HuH-7 (cell line): ENCODE measurements at regions not wholly inside any gene's neighbourhood (a gene's known extent, or its start where the extent isn't known, plus 50 kb on each side); places are given as distances from the start of the nearest gene placed in this dataset.

Experiments
- DNase-seq: peaks from one replicate; pipeline ENCODE4 v3.0.0; 2011; ENCODE audit warnings: low spot score

GRCh38 chr11:15882876-15883454, 473.4 kb downstream of the SOX6 start:
- DNase-seq = no peak

DNA sequence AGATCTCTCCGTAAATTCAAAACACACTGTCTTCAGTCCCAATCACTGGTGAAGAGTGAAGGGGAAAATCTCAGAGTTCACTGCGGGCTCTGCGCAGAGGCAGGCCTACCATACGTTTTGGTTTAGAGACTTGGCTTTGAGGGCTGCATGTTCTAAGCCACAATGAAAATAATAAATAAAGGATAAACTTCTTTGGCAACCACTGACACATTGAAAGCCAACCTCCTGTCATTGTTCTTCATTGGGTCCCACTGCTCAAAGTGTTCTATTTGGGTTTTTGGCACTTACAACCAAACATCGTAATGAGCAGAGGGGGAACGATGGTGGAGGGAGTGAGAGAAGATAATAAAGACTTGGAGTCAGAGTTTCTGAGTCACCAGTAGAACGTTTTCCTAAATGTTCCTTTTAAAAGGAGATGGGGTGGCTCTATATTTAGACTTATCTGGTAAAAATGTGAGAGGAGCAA, 472.9 kb downstream of the SOX6 start:
- DNase-seq = no peak

DNA sequence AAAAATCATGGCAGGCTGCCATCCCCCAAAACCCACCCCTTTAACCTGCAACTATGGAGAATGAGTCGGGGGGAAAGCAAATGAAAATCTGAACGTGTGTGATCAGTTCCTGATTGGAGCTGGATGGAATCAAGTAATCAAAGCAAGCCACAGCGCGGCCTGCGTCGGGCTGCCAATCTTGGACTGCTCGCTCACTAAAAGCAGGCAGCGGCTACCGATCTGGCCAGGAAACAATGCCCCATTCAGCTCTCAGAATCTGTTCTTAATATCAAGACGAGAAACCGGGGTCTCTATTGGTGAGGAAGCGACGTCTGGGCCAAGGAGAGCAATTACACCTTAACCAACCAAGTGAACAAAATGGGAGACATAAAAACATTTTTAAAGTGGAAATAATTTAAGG, 472.2 kb downstream of the SOX6 start:
- DNase-seq = no peak

- no peak for DNase-seq
Observed at GRCh38 chr11:15884777-15885540, 471.4 kb downstream of the SOX6 start.

DNA sequence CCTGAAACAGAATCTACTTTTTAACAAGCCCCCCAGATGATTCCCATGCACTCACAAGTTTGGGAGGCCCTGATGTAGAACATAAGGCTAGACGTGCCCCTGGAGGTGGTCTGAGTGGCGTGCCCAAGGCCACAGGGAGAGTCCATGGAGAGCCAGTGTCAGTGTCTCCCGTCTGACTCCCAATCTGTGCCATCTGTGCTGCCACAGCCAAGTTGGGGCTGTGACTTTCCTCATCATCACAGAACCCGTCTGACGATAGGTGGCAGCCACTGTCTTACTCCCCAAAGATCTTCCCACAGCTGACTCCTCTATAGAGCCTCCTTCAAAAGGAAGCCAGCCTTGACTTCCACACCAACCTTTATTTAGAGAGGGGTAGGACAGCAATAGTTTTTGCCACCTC, 470.5 kb downstream of the SOX6 start:
- no peak for DNase-seq

DNA sequence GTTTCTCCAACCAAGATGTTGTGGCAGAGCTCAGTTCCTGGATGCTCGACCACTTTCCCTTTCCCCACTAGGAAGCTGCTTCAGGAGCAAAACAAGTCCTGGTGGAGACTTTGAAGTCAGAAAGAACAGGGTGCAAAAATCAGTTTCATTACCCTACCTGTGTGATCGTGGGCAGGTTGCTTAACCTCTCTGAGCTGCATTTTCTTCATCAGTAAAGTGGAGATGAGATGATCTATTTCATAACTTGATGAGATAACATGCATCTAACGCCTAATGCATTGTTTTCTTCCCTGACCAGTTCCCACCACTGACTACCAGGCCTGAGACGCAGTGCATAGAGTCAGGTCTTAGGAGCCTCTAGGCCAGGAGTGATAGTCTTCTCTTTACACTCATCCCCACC, 470.0 kb downstream of the SOX6 start:
- DNase-seq = no peak

DNA sequence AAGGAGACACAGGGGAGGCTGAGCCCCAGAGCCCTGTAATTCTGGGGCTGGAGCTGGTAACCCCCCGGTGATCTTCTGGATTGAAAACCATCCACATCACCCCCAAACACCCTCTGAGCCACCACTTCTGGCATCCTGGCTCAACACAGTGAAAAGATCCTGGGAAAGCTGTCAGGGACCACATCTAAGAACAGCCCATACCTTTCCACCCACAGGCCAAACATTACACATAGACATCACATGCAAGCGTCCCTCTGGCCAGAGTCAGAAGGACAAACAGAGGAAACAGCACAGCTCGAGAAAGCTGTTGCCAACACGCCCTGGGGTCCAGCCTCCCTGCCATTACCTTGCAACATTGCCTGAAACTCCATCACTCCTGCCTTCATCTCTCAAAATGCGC, 469.5 kb downstream of the SOX6 start:
- DNase-seq = no peak

GRCh38 chr11:15888556-15889345, 467.6 kb downstream of the SOX6 start:
- DNase-seq = no peak

GRCh38 chr11:15889363-15890030, 466.8 kb downstream of the SOX6 start:
- no peak for DNase-seq

- DNase-seq = no peak
Observed at GRCh38 chr11:15890031-15890713, 466.2 kb downstream of the SOX6 start.

DNA sequence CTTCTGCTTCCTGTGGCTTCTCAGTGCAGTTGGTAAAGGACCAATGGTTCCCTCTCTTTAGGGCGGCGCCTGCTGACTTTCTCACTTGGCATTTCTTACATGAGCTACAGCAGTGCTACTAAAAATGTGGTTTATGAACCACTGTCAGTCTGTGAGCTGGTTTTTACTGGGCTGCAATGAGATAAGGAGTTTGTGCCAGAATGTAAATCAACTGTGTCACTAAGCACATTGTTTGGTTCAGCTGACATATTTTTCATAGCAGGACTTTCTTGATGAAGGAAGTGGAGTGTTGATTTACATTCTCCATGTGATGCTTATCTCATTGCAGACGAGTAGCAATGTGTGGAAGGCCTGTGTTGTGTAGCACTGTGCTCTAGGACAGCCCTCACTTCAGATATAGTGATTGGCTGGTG, 463.3 kb downstream of the SOX6 start:
- DNase-seq = no peak

DNA sequence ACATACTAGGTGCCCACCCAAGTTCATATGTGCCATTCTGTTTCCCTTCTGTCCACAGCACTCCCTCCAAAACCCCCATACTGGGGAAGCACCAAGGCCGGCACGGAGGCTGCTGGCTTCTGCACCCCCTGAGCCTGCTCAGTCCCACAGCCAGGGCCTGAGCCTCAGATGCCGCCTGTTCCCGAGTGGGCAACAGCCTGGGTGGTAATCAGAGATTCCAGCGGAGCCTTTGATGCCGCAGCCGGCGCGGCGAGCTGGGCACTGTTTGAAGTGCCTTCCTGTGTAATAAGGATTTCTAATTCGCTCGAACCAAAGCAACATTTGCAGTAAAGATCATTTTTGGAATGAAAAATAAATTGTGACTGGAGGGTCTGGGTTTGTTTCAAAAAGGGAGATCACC, 460.3 kb downstream of the SOX6 start:
- DNase-seq = no peak

GRCh38 chr11:15896530-15896929, 459.8 kb downstream of the SOX6 start:
- no peak for DNase-seq

DNA sequence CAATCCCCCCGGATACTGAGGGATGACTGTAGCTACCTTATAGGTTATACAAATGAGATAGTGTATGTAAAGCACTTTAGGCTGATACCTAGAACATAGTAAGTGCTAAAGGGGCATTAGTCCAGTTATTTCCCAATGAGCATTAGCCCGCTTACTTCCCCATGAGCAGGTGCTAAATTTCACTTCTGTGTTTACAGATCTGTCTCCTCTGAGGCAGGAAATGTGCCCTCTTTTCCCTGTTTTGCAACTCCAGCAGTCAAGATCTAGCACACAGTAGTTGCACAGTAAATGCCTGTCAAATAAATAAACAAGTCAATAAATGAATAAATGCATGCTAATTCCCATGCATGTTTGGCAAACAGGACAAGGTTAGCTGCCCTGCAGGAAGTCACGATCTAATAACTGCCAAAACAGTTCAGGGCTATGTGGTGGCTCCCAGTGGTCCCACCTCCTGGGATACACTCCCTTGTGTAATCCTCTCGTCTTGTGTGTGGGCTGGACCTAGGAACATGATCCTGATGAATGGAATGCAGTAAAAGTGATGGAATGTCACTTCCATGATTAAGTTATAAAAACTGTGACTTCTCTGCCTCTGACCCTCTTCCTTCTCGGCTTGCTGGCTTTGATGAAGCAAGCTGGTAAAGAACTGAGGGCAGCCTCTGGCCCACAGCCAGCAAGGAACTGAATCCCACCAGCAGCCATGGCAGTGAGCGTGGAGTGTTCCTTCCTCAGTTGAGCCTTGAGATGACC, 459.0 kb downstream of the SOX6 start:
- DNase-seq = peak; percentile 32

GRCh38 chr11:15901054-15901453, 455.3 kb downstream of the SOX6 start:
- DNase-seq = peak; percentile 39

- DNase-seq = peak; percentile 65
Observed at GRCh38 chr11:15901790-15902189, 454.6 kb downstream of the SOX6 start.

DNA sequence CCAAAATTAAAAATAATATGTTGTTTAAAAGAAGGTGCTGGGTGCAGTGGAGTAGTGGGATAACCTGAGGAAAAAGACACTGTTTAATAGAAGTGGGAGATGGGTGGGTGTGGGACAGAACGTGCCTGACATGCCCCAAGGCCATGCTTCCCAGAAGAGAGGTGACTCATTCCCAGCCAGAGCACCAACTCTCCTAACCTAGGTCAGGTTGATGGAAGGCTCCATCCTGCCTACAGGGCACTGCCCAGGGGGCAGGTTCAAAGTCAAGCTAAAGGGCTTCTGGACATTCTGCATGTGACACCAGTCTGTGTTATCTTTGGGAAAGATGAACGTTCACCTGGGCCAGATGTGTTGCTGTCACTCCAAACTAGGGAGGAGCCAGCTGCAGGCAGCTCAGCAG, 453.1 kb downstream of the SOX6 start:
- DNase-seq = peak; percentile 19

GRCh38 chr11:15905366-15906104, 450.8 kb downstream of the SOX6 start:
- no peak for DNase-seq

DNA sequence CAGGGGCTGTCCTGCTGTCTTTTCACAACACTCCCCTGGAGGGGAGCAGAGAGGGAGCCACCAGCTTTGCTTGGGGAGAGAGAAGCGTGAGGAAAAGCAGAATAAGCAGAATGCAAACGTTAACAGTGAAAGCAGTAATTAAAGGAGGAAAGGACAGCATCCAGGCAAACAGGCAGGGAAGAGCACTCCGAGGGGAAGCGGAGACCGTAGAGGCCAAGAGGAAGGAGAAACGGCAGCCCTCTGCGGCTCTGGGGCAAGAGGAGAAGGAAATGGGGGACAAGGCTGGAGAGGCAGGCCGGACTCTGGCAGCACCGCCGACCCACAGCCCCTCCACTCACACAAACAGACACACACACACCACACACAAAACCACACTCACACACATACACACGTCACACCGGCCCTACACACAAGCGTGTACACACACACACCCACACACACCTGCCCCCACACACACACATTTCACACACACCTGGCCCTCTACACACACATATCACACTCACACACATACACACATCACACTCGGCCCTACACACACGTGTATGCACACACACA, 449.8 kb downstream of the SOX6 start:
- no peak for DNase-seq

GRCh38 chr11:15907806-15908205, 448.5 kb downstream of the SOX6 start:
- DNase-seq = no peak
